HG03378 (cell line): ENCODE measurements at regions not wholly inside any gene's neighbourhood (a gene's known extent, or its start where the extent isn't known, plus 50 kb on each side); places are given as distances from the start of the nearest gene placed in this dataset.
"Not testable (repeated sequence)": the region's sequence is repeated elsewhere in the genome, so short reads cannot be mapped to it uniquely, and the experiment has no call there.

Experiments
- ATAC-seq: cut with Tn5 transposase; IDR thresholded peaks from one replicate; pipeline ENCODE4 v1.9.1; 2021; ENCODE audit warnings: mild to moderate bottlenecking, moderate library complexity; ENCODE audit not compliant: unreplicated experiment

DNA sequence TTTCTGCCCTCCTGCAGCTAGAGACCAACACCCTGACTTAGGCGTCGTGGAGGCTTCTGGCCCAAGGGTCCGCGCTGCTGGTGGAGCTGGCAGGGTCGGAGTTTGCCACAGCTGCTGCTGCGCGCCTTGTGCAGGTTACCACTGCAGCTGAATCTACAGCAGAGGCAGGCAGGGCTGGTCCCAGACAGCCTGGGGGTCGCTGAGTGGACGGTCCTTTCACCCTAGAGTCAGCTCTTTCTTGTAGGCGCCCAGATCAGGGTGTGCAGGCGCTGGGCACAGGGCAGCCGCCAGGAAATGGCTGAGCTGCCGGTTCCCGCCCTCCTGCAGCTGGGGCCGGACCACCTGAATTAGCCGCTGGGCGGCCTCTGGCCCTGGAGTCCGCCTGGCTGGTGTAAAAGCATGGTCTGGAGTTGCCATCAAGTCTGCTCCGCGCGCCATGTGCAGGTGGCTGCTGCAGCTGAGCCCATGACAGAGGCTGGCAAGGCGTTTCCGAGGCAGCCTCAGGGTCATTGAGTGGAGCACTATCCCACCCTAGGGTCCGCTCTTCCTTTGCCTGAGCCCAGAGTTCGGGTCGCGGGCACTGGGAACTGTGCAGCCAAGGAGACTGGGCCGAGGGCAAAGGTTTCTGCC is 144.3 kb downstream of the CCDC74A start:
- not testable (repeated sequence) for ATAC-seq

DNA sequence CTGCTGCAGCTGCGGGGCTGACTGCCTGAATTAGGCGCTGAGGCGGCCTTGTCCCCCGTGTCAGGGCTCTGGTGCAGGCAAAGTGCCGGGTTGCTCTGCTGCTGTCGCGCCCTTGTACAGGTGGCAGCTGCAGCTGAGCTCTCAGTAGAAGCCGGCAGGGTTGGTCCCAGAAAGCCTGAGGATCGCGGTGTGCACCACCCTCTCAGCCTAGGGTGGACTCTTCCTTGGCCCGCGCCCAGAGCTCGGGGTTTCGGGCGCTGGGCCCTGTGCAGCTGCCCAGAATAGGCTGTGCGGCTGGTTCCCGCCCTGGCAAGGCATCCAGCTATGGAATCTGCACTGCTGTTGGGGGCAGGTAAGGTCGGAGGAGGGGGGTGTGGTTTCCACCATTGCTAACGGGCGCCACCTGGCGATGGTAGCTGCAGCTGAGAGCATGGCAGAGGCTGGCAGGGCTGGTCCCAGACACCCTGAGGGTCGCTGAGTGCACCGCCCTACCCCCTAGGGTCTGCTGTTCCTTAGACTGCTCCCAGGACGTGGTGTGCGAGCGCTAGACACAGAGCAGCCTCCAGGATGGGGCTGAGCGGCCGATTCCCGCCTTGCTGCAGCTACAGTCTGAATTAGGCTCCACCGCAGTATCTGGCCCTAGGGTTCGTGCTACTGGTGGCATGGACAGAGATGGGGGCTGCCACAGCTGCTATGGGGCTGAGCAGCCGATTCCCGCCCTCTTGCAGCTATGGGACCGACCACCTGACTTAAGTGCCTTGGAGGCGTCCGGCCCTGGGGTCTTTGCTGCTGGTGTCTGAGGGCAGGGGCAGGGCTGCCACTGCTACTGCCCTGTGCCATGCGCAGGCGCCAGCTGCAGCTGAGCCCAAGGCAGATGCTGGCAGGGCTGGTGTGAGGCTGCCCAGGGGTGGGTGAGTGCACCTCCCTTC is 145.0 kb downstream of the CCDC74A start:
- peak; percentile 86 for ATAC-seq

DNA sequence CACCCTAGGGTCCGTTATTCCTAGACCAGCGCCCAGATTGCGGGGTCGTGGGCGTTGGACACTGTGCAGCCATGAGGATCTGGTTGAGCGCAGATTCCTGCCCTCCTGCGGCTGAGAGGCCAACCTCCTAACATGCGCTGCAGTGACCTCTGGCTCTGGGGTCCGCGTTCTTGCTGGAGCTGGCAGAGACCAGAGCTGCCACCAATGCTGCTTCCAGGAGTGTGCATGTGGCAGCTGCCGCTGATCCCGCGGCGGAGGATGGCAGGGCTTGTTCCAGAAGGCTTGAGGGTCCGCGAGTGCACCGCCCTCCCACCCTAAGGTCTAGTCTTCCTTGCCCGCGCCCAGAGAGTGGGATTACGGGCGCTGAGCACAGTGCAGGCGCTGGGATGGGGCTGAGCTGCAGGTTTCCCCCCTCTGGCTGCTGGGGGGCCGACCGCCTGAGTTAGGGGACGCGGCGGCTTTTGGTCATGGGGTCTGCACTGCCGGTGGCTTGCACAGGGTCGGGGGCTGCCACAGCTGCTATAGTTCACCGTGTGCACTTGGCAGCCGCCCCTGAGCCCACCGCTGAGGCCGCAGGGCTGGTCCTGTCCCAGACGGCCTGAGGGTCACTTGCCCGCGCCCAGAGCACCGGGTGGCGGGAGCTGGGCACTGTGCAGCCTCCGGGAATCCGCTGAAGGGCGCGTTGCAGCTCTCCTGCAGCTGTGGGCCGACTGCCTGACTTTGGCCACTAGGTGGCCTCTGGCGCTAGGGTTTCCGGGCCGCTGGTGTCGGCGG is 145.9 kb downstream of the CCDC74A start:
- peak; percentile 84 for ATAC-seq

DNA sequence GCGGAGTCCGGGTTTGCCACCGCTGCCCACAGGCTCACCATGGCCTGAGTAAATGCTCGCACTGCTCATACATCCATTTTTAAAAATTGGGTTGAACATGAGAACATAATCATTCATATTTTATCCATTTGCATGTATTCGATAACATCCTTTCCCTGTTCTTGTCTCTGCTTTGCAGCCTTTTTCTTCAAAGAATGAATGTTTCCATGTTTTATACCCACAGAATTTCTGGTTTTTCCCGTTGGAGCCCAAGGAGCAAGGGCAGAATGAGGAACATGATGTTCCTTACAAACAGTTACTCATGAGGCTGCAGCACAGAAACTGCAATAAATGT is 146.5 kb downstream of the CCDC74A start:
- no peak for ATAC-seq

DNA sequence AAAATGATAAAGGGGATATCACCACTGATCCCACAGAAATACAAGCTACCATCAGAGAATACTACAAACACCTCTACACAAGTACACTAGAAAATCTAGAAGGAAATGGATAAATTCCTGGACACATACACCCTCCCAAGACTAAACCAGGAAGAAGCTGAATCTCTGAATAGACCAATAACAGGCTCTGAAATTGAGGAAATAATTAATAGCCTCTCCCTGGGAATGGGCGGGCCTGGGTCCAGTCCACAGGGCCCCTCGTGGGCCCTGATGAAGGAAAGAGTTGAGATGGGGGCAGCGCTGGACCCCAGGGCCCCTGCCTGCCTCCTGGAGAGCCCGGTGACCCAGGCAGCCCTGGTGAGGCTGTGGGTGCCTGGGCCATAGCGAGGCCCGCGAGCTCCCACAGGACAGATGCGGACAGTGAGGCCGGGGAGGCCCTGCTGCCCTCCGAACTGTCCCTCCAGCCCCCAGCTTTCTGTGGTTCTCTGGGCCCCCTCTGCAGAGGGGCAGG is 154.0 kb downstream of the CCDC74A start:
- ATAC-seq, result peak; percentile 9

DNA sequence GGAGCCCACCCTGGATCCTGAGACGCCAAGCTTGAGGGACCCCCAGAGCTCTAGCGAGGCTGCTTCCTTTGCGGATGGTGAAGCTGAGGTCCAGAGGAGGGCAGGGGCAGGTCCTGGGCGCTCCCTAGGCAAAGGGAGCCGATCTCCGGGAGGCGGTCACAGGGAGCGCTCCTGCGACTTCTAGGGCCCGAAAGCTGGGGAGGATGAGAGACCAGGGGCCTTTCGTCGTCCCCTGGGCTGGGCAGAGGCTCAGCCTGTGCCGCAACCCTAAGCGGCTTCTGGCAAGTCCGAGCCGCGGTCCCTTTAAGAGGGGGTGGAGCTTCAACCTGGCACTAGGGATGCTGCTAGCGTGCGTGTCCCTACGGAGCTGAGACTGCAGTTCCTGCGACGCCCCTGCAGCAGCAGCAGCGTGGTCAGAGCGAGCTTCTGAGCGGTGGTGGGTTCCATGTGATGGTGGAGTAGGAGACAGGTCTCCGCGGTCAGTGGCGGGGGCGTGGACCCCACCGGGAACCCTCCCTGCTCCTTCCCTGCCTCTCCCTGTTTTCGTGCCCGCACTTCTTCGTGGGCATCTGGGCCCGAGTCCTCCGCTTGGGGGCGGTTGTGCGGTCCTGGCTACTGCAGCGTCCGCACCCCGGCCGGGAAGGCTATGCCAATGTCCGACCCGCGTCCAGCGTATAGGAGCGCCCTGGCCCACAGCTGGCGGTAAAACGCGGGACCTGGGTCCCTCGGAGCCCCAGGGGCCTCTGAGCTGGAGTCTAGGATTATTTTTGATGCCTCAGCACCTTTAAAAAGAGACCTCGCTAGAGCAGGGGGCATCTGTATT is 154.6 kb downstream of the CCDC74A start:
- ATAC-seq, result peak; percentile 99

DNA sequence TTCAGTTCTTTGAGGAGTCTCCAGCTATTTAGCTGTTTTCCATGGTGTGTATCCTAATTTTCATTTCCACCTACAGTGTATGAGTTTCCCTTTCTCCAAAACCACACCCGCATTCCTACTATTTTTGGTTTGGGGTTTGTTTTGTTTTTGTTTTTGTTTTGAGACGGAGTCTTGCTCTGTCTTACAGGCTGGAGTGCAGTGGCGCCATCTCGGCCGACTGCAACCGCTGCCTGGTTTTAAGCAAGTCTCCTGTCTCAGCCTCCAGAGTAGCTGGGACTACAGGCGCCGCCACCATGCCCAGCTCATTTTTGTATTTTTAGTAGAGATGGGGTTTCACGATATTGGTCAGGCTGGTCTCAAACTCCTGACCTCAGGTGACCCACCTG is 155.2 kb downstream of the CCDC74A start:
- ATAC-seq, result peak; percentile 37

DNA sequence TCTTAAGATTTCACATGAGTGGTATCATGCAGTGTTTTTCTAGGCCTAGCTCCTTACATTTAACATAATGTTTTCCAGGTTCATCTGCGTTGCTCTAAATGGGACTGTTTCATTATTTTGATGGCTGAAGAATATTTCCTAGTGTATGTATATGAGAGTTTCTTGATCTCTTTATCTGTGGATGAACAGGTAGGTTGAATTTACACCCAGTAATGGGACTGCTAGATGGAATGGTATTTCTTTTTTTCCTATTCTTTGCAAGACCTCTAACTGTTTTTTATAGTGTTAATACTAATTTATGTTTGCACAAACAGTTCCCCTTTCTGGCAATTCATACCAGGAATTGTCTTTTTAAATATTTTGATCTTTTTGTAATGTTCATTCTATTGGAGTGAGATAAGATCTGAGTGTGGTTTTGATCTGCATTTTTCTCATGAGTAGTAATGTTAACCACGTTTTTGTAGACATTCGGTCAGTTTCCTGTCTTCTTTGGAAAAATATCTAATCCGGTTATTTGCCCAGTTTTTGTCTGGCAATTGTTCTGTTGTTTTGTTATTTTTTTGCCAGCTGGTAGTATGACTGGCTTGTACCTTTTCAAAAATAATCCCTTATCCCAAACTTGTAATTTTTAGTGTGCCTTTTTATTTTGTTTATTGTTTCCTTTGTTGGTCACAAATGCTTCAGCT is 157.1 kb downstream of the CCDC74A start:
- ATAC-seq, result not testable (repeated sequence)

DNA sequence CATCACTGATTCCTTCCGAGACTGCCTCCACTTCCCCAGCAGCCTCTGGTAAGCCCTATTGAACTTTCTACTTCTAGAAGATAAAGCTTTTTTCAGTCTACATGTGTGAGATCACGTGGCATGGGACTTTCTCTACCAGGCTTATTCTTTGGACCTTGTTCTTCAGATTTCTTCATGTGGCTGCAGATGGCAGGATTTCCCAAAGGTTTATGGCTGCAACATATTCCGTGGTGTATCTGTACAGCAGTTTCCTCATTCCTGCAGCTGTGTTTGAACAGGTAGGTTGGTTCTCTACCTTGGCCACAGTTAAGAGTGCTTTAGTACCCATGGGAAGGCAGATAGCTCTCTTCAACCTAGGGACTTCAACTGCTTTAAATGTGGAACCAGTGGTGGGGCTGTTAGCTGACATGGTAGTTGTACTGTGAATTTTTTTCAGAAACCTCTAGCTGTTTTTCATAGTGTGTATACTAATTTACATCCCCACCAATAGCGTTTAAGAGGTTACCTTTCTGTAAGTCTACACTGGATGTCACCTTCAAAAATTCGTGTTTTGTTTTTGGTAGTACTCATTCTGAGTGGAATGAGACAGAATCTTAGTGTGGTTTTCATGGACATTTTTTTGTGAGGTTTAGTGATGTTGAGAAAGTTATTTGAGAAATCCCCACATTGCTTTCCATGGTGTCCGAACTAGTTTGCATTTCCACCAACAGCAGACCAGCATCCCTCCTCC is 158.6 kb downstream of the CCDC74A start:
- not testable (repeated sequence) for ATAC-seq

DNA sequence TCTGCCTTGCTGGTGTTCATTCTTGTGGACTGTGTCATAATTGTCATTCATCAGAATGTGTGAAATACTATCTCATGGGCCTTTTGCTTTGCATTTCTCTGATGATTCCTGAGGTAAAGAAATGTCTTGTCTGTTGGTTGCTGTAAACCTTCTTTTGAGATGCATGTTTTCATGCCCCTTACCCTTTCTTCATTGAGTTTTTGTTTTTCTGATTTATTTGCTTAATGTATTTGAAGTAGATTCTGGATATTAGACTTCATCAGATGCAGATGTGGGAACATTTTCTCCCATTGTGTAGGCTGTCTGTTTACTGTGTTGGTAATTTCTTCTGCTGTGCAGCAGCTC is 159.2 kb downstream of the CCDC74A start:
- not testable (repeated sequence) for ATAC-seq

DNA sequence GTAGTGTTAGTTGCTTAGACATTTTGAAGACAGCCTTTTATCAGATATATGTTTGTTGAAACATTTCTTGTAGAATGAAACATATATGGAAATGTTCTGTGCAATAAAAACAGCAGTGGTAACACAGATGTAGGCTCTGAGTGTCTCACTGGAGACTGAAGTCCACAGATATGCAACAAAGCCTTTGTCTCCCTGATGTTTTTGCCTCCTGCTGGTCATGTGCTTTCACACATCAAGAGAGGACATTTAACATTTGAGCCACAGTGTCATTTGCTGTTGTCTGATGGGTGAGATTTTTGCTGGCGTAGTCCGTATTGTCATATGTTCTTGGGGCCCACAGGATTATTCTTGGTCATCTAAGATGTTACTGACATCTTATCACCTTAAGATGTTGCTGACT is 161.4 kb downstream of the CCDC74A start:
- not testable (repeated sequence) for ATAC-seq

DNA sequence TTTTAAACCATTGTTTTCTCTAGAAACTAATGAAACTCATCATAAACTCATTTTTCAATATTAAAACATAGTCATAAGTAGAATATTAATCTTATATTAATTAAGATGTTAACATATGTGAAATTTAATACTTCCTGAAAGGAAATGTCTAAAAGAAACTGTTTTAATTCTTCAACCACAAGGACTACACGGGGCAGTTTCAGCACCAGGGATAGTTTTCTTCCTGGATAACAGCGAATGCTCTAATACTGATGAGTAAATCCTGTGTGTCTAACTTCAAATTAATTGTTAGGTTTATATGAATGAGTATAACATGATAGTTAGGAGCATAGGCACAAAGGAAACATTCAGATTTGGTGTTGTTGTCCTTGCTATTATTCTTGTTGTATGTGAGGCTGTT is 183.6 kb downstream of the CCDC74A start:
- not testable (repeated sequence) for ATAC-seq

DNA sequence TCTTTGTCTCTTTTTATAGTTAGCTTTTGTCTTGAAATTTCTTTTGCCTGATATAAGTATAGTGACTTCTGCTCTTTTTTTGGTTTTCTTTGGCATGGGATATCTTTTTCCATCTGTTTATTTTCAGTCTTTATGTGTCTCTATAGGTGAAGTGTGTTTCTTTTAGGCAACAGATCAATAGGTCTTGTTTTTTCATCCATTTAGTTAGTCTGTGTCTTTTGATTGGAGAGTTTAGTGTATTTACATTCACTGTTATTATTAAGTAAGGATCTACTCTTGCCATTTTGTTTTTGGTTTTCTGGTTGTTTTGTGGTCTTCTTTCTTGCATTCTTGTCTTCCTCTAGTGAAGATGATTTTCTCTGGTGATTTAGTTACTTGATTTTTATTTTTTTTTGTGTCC is 190.2 kb downstream of the CCDC74A start:
- ATAC-seq, result not testable (repeated sequence)

DNA sequence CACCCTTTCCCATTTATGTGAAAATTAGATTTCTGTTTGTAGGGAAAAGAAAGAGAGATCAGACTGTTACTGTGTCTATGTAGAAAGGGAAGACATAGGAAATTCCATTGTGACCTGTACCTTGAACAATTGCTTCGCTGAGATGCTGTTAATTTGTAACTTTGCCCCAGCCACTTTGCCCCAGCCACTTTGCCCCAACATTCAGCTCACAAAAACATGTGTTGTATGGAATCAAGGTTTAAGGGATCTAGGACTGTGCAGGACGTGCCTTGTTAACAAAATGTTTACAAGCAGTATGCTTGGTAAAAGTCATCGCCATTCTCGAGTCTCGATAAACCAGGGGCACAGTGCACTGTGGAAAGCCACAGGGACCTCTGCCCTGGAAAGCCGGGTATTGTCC is 193.5 kb downstream of the CCDC74A start:
- ATAC-seq, result not testable (repeated sequence)

DNA sequence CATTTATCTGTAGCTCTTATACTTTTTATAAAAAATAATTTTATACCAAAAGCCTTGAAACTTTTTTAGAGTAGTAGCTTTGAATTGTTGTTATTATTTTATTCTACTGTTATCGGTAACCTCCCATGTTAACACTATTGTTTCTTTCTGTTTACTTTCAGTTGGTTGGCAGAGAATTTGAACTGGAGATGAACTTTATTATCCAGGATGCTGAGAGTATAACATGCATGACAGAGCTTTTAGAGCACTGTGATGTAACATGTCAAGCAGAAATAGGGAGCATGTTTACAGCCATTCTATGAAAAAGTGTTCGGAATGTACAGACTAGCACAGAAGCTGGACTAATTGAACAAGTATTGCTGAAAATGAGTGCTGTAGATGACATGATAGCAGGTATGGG is 194.6 kb downstream of the CCDC74A start:
- not testable (repeated sequence) for ATAC-seq

DNA sequence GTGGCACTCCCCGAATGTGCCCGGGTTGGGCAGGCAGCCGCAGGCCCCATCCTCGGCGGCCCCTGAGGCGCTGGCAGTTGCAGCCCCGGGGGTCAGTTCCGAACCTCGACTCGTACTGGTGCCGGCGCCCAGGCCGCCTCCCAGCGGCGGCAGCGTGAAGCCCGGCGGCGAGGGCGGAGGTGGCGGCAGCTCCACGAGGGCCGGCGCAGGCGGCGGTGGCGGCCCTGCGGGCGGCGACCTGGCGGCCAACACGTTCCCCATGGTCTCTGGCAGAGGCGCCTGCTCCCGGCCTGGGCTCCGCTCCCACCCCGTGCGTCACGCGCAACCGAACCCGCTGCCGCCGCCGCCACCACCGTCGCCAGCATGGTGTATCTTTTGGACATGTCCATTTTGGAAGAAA is 196.3 kb downstream of the CCDC74A start:
- no peak for ATAC-seq

DNA sequence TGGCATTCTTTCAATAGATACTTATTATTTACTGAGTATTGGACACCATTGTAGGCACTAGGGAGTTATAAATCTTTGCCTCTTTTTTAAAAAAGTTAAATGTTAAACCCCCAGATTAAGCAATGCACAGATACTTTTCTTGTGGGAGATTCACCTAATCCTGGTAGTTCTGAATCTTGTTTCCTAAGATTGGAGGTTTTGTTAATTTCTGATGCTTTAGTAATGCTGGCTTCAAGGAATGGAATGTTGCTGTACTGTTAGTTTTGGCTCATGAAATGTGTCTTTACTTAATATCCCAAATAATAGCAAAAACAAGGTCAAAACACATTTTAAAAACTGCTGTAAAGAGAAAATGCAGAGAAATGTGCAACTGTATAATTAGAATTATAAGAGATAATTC is 200.8 kb downstream of the CCDC74A start:
- not testable (repeated sequence) for ATAC-seq

DNA sequence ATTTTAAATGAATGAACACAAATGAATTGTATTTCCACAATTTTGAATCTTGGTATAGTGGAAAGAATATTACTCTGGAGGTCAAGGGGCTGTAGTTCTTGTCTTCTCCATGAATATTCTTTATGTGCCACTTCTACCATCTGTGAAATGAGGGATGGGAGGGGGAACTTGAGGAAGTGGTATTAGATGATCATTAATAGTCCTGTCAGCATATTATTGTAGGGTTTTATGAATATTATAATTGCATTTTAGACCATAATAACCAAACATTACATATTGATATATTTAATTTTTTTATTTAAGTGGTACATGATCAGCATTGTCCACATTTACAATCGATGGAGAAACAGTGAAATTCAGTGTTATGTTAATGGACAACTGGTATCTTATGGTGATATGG is 205.8 kb downstream of the CCDC74A start:
- not testable (repeated sequence) for ATAC-seq

DNA sequence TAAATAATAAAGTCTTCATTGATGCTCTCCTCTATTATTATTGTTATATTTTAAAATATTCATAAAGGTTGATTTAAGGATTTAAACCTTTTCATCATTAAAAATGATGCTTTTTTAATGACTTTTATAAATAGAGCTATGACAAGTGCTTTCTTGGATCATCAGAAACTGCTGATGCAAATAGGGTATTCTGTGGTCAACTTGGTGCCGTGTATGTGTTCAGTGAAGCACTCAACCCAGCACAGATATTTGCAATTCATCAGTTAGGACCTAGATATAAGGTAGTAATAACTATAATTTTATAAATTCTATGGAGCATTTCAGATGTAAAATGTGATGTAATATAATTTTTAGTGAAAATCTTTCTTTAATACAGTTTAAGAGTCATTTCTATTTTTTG is 208.7 kb downstream of the CCDC74A start:
- peak; percentile 90 for ATAC-seq
